ENCODE measurements at regions not wholly inside any gene's neighbourhood (a gene's known extent, or its start where the extent isn't known, plus 50 kb on each side); places are given as distances from the start of the nearest gene placed in this dataset.

GRCh38 chr12:16136219-16136988 is 141.1 kb downstream of the SLC15A5 start:
- DNase-seq: peak; percentile 7

DNA sequence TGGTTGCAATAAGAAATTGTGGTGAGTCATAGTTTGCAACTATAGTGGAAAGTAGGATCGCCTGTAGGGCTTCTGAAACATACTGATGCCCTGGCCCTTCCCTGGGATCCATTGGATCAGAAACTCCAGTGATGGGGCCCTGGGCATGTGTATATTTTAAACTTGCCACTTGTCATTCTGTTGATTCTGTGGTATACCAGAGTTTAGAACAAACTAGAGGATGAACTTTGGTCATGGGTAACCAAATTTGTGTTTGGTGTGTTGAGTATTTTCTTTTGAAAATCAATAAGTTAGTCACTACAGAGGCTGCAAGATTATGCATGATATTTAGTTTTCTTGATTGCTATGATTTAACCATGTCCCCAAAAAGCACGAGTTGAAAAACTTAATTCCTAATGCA is 142.2 kb downstream of the SLC15A5 start:
- DNase-seq: no peak

- DNase-seq: peak; percentile 20
These were observed 147.1 kb downstream of the SLC15A5 start for GRCh38 chr12:16130343-16130742.

DNA sequence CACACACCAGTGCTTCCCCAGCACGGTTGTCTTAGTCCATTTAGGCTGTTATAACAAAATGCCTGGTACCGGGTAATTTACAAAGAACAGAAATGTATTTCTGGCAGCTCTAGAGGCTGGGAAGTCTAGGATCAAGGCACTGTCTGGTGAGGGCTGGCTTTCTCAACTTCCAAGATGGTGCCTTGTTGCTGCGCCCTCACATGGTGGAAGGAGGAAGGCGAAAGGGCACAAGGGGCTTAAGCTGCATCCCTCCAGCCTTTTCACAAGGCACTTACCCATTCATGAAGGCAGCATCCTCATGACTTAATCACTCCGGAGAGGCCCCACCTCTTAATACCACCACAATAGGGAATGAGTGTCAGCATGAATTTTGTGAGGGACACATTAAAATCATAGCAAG is 155.5 kb downstream of the SLC15A5 start:
- DNase-seq: no peak

GRCh38 chr12:16119618-16120415 is 157.7 kb downstream of the SLC15A5 start:
- no peak for DNase-seq

GRCh38 chr12:16118586-16118985 is 158.9 kb downstream of the SLC15A5 start:
- DNase-seq: no peak

DNA sequence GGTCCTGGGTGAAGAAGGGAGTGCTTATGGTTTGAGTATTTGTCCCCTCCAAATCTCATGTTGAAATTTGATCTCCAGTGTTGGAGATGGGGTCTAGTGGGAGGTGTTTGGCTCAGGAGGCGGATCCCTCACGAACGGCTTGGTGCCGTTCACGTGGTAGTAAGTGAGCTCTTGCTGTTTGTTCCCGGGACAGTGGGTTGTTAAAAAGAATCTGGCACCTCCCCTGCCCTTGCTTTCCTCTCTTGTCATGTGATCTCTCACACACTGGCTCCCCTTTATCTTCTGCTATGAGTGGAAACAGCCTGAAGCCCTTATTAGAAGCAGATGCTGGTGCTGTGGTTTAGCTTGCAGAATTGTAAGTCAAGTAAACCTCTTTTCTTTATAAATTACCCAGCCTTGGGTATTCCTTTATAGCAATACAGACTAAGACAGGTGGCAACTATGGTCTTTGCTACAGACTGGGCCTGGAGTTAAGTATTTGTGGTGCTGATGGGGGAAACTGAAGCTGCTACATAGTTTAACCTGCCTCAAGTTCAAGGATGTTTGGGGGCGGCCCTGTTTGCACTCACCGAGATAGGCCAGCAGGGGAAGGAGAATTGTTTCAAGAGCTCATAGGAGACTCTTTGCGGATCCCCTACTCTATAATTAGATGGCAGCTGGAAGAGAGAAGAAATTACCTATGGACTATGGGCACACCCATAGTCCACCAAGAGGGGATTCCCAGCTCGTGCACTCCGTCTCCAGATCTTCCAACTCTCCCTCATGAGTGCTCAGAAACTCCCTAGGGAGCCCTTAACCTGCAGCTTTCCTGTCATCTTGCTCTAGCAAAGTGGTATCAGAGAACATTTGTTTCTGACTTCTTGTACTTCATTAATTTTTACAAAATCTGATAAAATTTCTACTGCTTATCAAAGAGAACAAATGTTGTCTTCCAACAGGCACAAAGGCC is 164.6 kb downstream of the SLC15A5 start:
- DNase-seq: peak; percentile 23

GRCh38 chr12:16112130-16112529 is 165.4 kb downstream of the SLC15A5 start:
- no peak for DNase-seq

DNA sequence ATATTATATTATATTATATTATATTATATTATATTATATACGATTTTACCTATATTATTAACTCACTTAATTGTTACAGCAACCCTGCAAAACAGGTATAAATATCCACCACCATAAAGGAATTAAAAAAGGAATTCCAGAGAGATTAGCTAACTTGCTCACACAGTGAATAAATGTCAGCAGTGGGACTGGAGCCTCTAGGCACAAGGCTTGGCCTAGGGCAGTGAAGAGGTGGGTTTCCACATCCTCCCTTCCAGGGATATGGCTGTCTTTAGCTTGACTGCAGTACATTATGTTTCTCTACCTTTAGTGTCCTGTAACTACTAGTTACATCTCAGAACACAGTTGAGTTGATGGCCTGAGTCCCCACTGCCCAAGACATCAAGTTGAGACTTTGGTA is 166.9 kb downstream of the SLC15A5 start:
- no peak for DNase-seq

GRCh38 chr12:16103851-16104250 is 173.6 kb downstream of the SLC15A5 start:
- DNase-seq: no peak

- no peak for DNase-seq
These were observed 177.3 kb downstream of the SLC15A5 start for GRCh38 chr12:16100206-16100605.

GRCh38 chr12:16096273-16096849 is 181.1 kb downstream of the SLC15A5 start:
- no peak for DNase-seq

DNA sequence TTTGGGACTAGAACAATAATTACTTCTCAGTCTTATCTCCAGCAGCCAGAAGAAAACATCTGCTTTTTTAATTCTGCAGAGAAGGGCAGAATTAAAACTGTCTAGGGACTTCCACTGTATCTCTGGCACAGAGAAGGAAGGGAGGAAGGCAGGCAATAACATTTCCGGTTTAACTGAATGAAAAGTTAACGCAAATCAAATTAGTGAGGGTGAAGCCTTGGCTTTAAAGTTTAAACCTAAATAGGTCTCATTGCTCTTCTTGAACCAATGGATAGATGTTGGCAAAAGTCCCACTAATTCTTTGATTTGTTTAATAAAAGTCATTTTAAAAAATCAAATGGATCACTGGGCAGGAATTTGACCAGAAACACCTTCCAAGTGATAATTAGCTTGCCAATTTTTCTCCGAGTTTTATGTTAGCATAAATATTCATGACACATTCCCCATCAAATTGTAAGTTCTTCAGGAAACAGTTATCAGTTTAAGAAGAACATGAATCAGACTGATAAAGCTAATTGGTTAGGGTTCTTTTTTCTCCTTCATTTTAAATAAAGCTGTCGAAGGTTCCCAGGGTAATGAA is 181.9 kb downstream of the SLC15A5 start:
- no peak for DNase-seq

GRCh38 chr12:16094437-16094836 is 183.0 kb downstream of the SLC15A5 start:
- no peak for DNase-seq

DNA sequence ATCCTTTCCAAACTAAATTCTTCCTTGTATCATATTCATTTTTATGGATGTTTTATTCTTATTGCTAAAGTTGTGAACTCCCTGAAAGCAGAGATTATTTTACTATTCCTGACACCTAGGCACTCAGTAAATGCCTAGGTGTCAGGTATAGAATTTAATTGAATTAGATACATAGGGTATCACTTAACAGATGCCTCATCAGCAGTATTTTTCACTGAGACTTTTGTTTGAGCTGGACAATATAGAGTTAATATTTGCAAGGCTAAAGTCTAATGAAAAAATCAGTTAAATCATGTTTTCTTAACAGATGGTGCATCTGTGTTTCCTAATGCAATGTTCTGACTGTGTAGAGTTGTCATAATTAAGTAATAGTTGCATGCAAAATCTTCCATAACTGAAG is 182.7 kb downstream of the DERA start:
- no peak for DNase-seq

- no peak for DNase-seq
These were observed 179.8 kb downstream of the DERA start for GRCh38 chr12:16090974-16091373.

DNA sequence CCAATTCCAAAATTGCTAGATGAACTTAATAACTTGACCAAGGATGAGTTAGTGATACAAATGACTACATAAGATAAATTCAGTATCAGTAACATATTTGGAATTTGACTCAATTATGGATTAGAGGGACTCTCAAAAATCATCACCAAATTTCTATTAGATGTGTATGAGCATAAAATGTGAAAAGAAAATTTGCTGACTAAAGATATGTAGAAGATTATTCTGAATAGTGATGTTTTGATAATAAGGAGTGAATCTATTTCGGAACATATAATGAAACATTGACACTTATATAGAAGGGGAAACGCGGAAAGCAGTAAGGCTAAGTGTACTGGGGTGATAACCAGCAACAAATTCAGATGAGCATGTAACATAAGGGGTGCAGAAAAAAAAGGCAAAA is 177.3 kb downstream of the DERA start:
- DNase-seq: no peak

Measured in NCI-H510A treated with DMSO at 0.1 percent for 48 hours (cell line).